GM18502 (cell line): ENCODE measurements at regions not wholly inside any gene's neighbourhood (a gene's known extent, or its start where the extent isn't known, plus 50 kb on each side); places are given as distances from the start of the nearest gene placed in this dataset.
A peak's percentile ranks its signal among the peaks of the same experiment; 100 is the strongest.
"Not testable (repeated sequence)": the region's sequence is repeated elsewhere in the genome, so short reads cannot be mapped to it uniquely, and the experiment has no call there.

Source experiments
- ATAC-seq: cut with Tn5 transposase; IDR thresholded peaks from one replicate; pipeline ENCODE4 v1.9.1; 2021; ENCODE audit warnings: mild to moderate bottlenecking; ENCODE audit not compliant: unreplicated experiment, poor library complexity

GRCh38 chr3:87898971-87899370 lies 159.8 kb downstream of the CGGBP1 start:
- no peak for ATAC-seq

GRCh38 chr3:87895983-87896382 lies 162.8 kb downstream of the CGGBP1 start:
- ATAC-seq, result no peak

- no peak for ATAC-seq
These were observed 185.7 kb downstream of the CGGBP1 start for GRCh38 chr3:87873136-87873535.

GRCh38 chr3:87867001-87867400 lies 191.8 kb downstream of the CGGBP1 start:
- ATAC-seq, result no peak

GRCh38 chr3:87856126-87856525 lies 202.7 kb downstream of the CGGBP1 start:
- no peak for ATAC-seq

GRCh38 chr3:87855616-87856015 lies 203.2 kb downstream of the CGGBP1 start:
- ATAC-seq, result no peak

- no peak for ATAC-seq
These were observed 203.6 kb downstream of the CGGBP1 start for GRCh38 chr3:87855211-87855610.

- no peak for ATAC-seq
These were observed 210.8 kb downstream of the CGGBP1 start for GRCh38 chr3:87848003-87848402.

GRCh38 chr3:87837076-87837475 lies 221.7 kb downstream of the CGGBP1 start:
- no peak for ATAC-seq

- no peak for ATAC-seq
These were observed 222.8 kb downstream of the CGGBP1 start for GRCh38 chr3:87836026-87836425.

GRCh38 chr3:87835236-87835635 lies 223.6 kb downstream of the CGGBP1 start:
- no peak for ATAC-seq

GRCh38 chr3:87834327-87834726 lies 224.5 kb downstream of the CGGBP1 start:
- ATAC-seq, result no peak

- ATAC-seq, result no peak
These were observed 225.8 kb downstream of the CGGBP1 start for GRCh38 chr3:87833039-87833377.

GRCh38 chr3:87828046-87828445 lies 230.8 kb downstream of the CGGBP1 start:
- no peak for ATAC-seq

GRCh38 chr3:87822563-87822962 lies 236.2 kb downstream of the CGGBP1 start:
- ATAC-seq, result no peak

- not testable (repeated sequence) for ATAC-seq
These were observed 245.3 kb downstream of the CGGBP1 start for GRCh38 chr3:87813503-87813902.

GRCh38 chr3:87811953-87812352 lies 246.9 kb downstream of the CGGBP1 start:
- no peak for ATAC-seq

GRCh38 chr3:87810452-87811016 lies 248.3 kb downstream of the CGGBP1 start:
- no peak for ATAC-seq

GRCh38 chr3:87805670-87806069 lies 253.1 kb downstream of the CGGBP1 start:
- peak; percentile 77 for ATAC-seq

GRCh38 chr3:87801409-87801808 lies 257.4 kb downstream of the CGGBP1 start:
- no peak for ATAC-seq

GRCh38 chr3:87800516-87800915 lies 258.3 kb downstream of the CGGBP1 start:
- no peak for ATAC-seq

GRCh38 chr3:87798567-87798947 lies 260.2 kb downstream of the CGGBP1 start:
- no peak for ATAC-seq
